ENCODE measurements at regions not wholly inside any gene's neighbourhood (a gene's known extent, or its start where the extent isn't known, plus 50 kb on each side); places are given as distances from the start of the nearest gene placed in this dataset.

- TF ChIP-seq MAZ (IDR thresholded peaks at IDR 0.05; ENCODE audit: borderline replicate concordance, low read depth, low read length), result no peak
- no peak for TF ChIP-seq MYC (IDR thresholded peaks at IDR 0.05; ENCODE audit: borderline replicate concordance, low read length)
- TF ChIP-seq POLR2A (IDR thresholded peaks at IDR 0.05; ENCODE audit: low read length), result no peak
Measured at GRCh38 chr12:111078731-111079130, 158.4 kb upstream of the MYL2 start.

All from A549 (cell line).